ENCODE measurements at regions not wholly inside any gene's neighbourhood (a gene's known extent, or its start where the extent isn't known, plus 50 kb on each side); places are given as distances from the start of the nearest gene placed in this dataset.

DNA sequence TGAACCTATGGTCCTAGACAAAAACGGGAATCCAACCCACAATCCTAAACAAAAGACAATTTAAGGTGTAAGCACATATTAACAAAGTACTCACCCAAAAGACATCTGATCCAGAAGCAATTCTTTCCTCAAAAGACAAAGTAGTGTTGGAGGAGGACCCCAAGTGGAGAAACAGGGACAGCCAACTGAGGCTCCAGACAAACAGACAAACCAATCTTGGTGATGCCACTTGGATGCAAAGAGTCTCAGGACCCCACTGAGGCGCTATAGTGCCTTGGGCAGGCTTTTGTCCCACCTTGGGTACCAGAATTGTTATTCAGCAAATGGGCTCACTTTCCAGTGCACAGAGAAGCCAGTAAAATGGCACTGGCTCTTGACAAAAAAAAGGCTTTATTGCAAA is 613.8 kb downstream of the DIPK2A start:
- TF ChIP-seq, protein P1, sequence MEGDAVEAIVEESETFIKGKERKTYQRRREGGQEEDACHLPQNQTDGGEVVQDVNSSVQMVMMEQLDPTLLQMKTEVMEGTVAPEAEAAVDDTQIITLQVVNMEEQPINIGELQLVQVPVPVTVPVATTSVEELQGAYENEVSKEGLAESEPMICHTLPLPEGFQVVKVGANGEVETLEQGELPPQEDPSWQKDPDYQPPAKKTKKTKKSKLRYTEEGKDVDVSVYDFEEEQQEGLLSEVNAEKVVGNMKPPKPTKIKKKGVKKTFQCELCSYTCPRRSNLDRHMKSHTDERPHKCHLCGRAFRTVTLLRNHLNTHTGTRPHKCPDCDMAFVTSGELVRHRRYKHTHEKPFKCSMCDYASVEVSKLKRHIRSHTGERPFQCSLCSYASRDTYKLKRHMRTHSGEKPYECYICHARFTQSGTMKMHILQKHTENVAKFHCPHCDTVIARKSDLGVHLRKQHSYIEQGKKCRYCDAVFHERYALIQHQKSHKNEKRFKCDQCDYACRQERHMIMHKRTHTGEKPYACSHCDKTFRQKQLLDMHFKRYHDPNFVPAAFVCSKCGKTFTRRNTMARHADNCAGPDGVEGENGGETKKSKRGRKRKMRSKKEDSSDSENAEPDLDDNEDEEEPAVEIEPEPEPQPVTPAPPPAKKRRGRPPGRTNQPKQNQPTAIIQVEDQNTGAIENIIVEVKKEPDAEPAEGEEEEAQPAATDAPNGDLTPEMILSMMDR (conservative IDR thresholded peaks at IDR 0.05 in 1 of 2, IDR thresholded peaks at IDR 0.05 in 1 of 2; ENCODE audit: extremely low read depth in 1 of 2, insufficient read depth in 1 of 2, low read depth in 1 of 2, low read length in 2 of 2) = no peak
- TF ChIP-seq EZH2 (IDR thresholded peaks at IDR 0.05; ENCODE audit: borderline replicate concordance, low read length) = no peak
